IPS-NIHi7 (cell line): ENCODE measurements at regions not wholly inside any gene's neighbourhood (a gene's known extent, or its start where the extent isn't known, plus 50 kb on each side); places are given as distances from the start of the nearest gene placed in this dataset.

Experiments
- DNase-seq: peaks from one replicate; pipeline ENCODE4 v3.0.0; 2012; ENCODE audit warnings: mixed read lengths; ENCODE audit errors: extremely low spot score

GRCh38 chr16:73823205-73823849 lies 473.3 kb upstream of the PSMD7 start:
- no peak for DNase-seq

GRCh38 chr16:73817526-73818324 lies 478.9 kb upstream of the PSMD7 start:
- no peak for DNase-seq

GRCh38 chr16:73813527-73813926 lies 483.1 kb upstream of the PSMD7 start:
- no peak for DNase-seq

GRCh38 chr16:73804456-73804855 lies 492.2 kb upstream of the PSMD7 start:
- no peak for DNase-seq

GRCh38 chr16:73798471-73798870 lies 498.1 kb upstream of the PSMD7 start:
- no peak for DNase-seq

GRCh38 chr16:73797115-73797514 lies 499.5 kb upstream of the PSMD7 start:
- no peak for DNase-seq

GRCh38 chr16:73796241-73796640 lies 500.4 kb upstream of the PSMD7 start:
- no peak for DNase-seq

- no peak for DNase-seq
These were observed 501.6 kb upstream of the PSMD7 start for GRCh38 chr16:73794994-73795393.

- DNase-seq: no peak
These were observed 502.7 kb upstream of the PSMD7 start for GRCh38 chr16:73793871-73794437.

- DNase-seq: no peak
These were observed 503.4 kb upstream of the PSMD7 start for GRCh38 chr16:73793260-73793659.

GRCh38 chr16:73792199-73793020 lies 504.2 kb upstream of the PSMD7 start:
- DNase-seq: no peak

- DNase-seq: no peak
These were observed 515.3 kb upstream of the PSMD7 start for GRCh38 chr16:73781297-73781696.

- DNase-seq: no peak
These were observed 517.7 kb upstream of the PSMD7 start for GRCh38 chr16:73778887-73779286.

- no peak for DNase-seq
These were observed 520.7 kb upstream of the PSMD7 start for GRCh38 chr16:73775841-73776388.

GRCh38 chr16:73771196-73772064 lies 525.2 kb upstream of the PSMD7 start:
- DNase-seq: no peak

GRCh38 chr16:73768786-73769203 lies 527.8 kb upstream of the PSMD7 start:
- no peak for DNase-seq

GRCh38 chr16:73764321-73764720 lies 532.3 kb upstream of the PSMD7 start:
- DNase-seq: no peak

- DNase-seq: no peak
These were observed 540.1 kb upstream of the PSMD7 start for GRCh38 chr16:73756289-73757178.

GRCh38 chr16:73753931-73754330 lies 542.7 kb upstream of the PSMD7 start:
- DNase-seq: no peak

GRCh38 chr16:73750639-73751038 lies 546.0 kb upstream of the PSMD7 start:
- no peak for DNase-seq
